NB4 (cell line): ENCODE measurements at regions not wholly inside any gene's neighbourhood (a gene's known extent, or its start where the extent isn't known, plus 50 kb on each side); places are given as distances from the start of the nearest gene placed in this dataset.

Source experiments
- MAX ChIP-seq: IDR thresholded peaks from 2 replicates; pipeline ENCODE4 v1.6.1; 2011; ENCODE audit warnings: low read depth, low read length
- POLR2A ChIP-seq: IDR thresholded peaks from 2 replicates; pipeline ENCODE4 v1.6.1; 2011; ENCODE audit warnings: mild to moderate bottlenecking; ENCODE audit not compliant: insufficient read length; ENCODE audit errors: extremely low read depth

DNA sequence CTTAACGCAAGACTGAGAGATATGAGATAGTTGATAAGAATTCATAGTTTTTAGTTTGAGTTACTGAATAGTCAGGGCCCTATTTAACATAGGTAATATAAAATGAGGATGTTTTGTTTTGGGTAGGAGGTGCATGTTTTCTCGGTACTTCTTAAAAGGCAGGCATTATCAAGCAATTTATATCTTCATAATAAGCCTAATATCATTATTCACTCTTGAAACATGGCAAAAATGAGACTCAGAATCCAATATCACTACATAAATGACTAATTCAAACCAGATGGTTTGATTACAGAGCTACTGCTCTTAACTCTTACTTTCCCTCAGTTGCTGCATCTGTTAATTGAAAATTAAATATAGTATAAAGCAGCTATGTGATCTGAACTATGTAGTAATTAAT, 2038.7 kb downstream of the EFNA5 start:
- TF ChIP-seq POLR2A (no peak), MAX (no peak)
